ENCODE measurements at regions not wholly inside any gene's neighbourhood (a gene's known extent, or its start where the extent isn't known, plus 50 kb on each side); places are given as distances from the start of the nearest gene placed in this dataset.

- TF ChIP-seq CTCF (IDR thresholded peaks at IDR 0.05) (no peak), POLR2A (IDR thresholded peaks at IDR 0.05) (no peak)
These were observed 928.1 kb downstream of the TUSC7 start for GRCh38 chr3:117637666-117638065.

Data from thyroid gland (tissue), 4 donors.